OCI-LY3 (cell line): ENCODE measurements at regions not wholly inside any gene's neighbourhood (a gene's known extent, or its start where the extent isn't known, plus 50 kb on each side); places are given as distances from the start of the nearest gene placed in this dataset.

Source experiments
- H2AFZ ChIP-seq: fragments of 200-600, 300-600 bp; shearing (Covaris generic); 2 replicates; pipeline ENCODE4 v1.6.0; 2014; ENCODE audit warnings: antibody characterized with exemption, low read depth, low read length
- H3K27ac ChIP-seq: fragments of 200-600, 300-600 bp; sonication (generic); 2 replicates; pipeline ENCODE4 v1.5.1; 2014; ENCODE audit warnings: mild to moderate bottlenecking, low read length, moderate library complexity, mixed read lengths
- H3K27me3 ChIP-seq: fragments of 200-600, 300-600 bp; sonication (generic); 2 replicates; pipeline ENCODE4 v1.6.1; 2014; ENCODE audit warnings: low read depth, low read length, mixed read lengths
- H3K36me3 ChIP-seq: fragments of 200-600, 300-600 bp; sonication (generic); replicated peaks from 2 replicates; pipeline ENCODE3; 2014; ENCODE audit warnings: low read depth, low read length, mixed read lengths
- H3K4me1 ChIP-seq: fragments of 300-600, 200-600 bp; sonication (generic); 2 replicates; pipeline ENCODE4 v1.6.1; 2014; ENCODE audit warnings: low read length, mixed read lengths
- H3K4me2 ChIP-seq: fragments of 200-600, 300-600 bp; sonication (generic); 2 replicates; pipeline ENCODE4 v1.6.1; 2014; ENCODE audit warnings: low read length, mixed read lengths
- H3K4me3 ChIP-seq: fragments of 300-600, 200-600 bp; sonication (generic); 2 replicates; pipeline ENCODE4 v1.5.1; 2014; ENCODE audit warnings: antibody characterized with exemption, mild to moderate bottlenecking, low read length, moderate library complexity
- H3K79me2 ChIP-seq: fragments of 300-600, 200-600 bp; shearing (Covaris generic); 2 replicates; pipeline ENCODE4 v1.6.1; 2014; ENCODE audit warnings: mild to moderate bottlenecking, low read length, mixed read lengths
- H3K9ac ChIP-seq: fragments of 300-600, 200-600 bp; shearing (Covaris generic); 2 replicates; pipeline ENCODE4 v1.6.0; 2014; ENCODE audit warnings: mild to moderate bottlenecking, low read length, moderate library complexity
- H3K9me3 ChIP-seq: fragments of 200-600, 300-600 bp; shearing (Covaris generic); 2 replicates; pipeline ENCODE4 v1.6.1; 2014; ENCODE audit warnings: low read length, mixed read lengths; ENCODE audit not compliant: insufficient read depth
- H4K20me1 ChIP-seq: fragments of 200-600, 300-600 bp; sonication (generic); 2 replicates; pipeline ENCODE4 v1.6.1; 2016; ENCODE audit warnings: low read length, mixed read lengths; ENCODE audit not compliant: insufficient read depth
- EZH2phosphoT487 ChIP-seq: fragments of 200-600 bp; shearing (Covaris generic); IDR thresholded peaks from 2 replicates; pipeline ENCODE4 v1.6.1; 2018; ENCODE audit warnings: antibody characterized with exemption, mixed run types, low read depth
- TF ChIP-seq, protein P1 (sequence below): fragments of 200-600, 300-600 bp; sonication (generic); IDR thresholded peaks from 2 replicates; pipeline ENCODE4 v1.5.1; 2014; ENCODE audit warnings: antibody characterized with exemption, low read length, low read depth

DNA sequence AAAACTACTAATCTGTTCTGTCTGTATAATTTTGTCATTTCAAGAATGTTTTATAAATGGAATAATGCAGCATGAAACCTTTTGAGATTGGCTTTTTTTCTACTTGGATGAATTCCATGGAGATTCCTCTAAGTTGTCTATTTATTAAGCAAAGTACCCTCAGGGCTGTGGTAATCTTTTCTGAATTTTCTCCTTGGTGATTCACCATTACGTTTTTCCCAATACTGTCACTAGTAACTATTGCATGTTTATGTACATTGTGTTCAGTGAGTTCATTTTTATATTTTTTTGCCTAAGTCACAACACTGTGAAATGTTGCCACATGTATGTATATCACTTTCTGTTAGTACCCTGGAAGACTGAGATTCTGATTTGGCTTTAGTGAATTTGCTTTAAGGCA, 177.0 kb upstream of the GRIN3A start:
- Histone ChIP-seq H3K4me1 (no peaks in the 10 kb centered on the region), H3K79me2 (no peaks in the 10 kb centered on the region), H4K20me1 (no peaks in the 10 kb centered on the region), H3K9me3 (no peaks in the 10 kb centered on the region), H3K27ac (no peak overlapping the region), H3K27me3 (no peaks in the 10 kb centered on the region), H2AFZ (no peak overlapping the region), H3K36me3 (no peaks in the 10 kb centered on the region), H3K9ac (no peak overlapping the region), H3K4me3 (no peak overlapping the region), H3K4me2 (no peak overlapping the region)
- TF ChIP-seq, protein P1, sequence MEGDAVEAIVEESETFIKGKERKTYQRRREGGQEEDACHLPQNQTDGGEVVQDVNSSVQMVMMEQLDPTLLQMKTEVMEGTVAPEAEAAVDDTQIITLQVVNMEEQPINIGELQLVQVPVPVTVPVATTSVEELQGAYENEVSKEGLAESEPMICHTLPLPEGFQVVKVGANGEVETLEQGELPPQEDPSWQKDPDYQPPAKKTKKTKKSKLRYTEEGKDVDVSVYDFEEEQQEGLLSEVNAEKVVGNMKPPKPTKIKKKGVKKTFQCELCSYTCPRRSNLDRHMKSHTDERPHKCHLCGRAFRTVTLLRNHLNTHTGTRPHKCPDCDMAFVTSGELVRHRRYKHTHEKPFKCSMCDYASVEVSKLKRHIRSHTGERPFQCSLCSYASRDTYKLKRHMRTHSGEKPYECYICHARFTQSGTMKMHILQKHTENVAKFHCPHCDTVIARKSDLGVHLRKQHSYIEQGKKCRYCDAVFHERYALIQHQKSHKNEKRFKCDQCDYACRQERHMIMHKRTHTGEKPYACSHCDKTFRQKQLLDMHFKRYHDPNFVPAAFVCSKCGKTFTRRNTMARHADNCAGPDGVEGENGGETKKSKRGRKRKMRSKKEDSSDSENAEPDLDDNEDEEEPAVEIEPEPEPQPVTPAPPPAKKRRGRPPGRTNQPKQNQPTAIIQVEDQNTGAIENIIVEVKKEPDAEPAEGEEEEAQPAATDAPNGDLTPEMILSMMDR, result no peak
- TF ChIP-seq EZH2phosphoT487, result no peak

DNA sequence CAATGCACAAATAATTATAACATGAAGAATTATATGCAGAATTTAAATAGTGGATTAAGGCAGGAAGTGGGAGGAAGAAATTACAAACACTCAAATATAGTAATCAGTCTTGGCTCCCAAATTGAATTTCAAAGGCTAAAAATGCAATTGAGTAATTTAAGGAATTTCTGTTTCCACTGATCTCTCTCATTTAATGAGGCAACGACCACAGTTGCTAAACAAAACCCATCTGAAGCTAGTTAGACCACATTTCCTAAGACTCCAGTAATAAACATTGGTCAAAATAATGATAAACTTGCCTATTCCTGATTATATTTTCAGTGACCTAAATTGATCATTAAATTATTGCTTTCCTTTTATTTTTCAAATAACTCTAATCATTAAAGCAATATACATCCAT, 174.3 kb upstream of the GRIN3A start:
- Histone ChIP-seq H2AFZ (no peak overlapping the region), H3K4me3 (no peak overlapping the region), H4K20me1 (no peaks in the 10 kb centered on the region), H3K9ac (no peak overlapping the region), H3K27ac (no peak overlapping the region), H3K27me3 (no peaks in the 10 kb centered on the region), H3K79me2 (no peaks in the 10 kb centered on the region), H3K9me3 (no peaks in the 10 kb centered on the region), H3K36me3 (no peaks in the 10 kb centered on the region), H3K4me1 (no peaks in the 10 kb centered on the region), H3K4me2 (no peak overlapping the region)
- TF ChIP-seq, protein P1, result no peak
- TF ChIP-seq EZH2phosphoT487, result no peak

DNA sequence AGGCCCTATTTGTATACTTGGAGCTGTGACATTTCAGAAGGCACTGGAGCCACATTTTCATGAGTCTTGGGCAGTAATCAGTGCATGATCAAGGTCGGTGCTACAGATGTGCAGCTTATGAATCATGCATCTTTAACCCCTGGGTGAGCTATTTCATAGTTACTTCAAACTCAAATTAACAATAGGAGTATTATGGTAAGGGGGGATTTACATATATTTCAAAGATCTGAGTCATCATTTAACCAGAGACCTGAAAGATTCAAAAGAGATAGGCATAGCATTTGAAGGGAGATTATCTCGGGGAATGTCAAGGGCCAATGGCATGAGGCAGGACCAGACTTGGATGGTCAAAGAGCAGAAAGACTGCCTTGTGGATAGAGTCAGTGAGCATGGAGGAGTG, 169.0 kb upstream of the GRIN3A start:
- Histone ChIP-seq H3K9me3 (no peaks in the 10 kb centered on the region), H4K20me1 (no peaks in the 10 kb centered on the region), H3K9ac (no peak overlapping the region), H3K27ac (no peak overlapping the region), H3K36me3 (no peaks in the 10 kb centered on the region), H3K4me1 (no peaks in the 10 kb centered on the region), H3K4me3 (no peak overlapping the region), H3K79me2 (no peaks in the 10 kb centered on the region), H2AFZ (no peak overlapping the region), H3K4me2 (no peak overlapping the region), H3K27me3 (no peaks in the 10 kb centered on the region)
- no peak for TF ChIP-seq EZH2phosphoT487
- TF ChIP-seq, protein P1, result no peak

DNA sequence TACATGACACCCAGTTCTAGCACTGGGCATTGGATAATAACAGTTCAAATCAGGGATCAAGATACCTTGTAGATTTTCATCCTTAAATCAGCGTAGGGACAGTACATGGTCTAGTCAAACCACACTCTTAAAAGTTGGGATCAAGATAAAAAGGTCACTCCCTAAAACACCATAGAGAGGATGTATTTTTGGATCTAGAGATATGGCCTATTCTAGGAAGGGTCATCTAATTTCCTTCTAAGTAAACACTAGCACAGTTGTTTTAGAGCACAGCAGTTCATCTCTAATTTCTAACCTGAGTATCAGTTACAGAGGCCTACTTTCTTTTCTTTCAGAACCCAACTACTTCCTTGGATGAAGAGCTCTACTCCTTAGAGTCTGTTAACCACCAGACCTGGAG, 166.4 kb upstream of the GRIN3A start:
- H3K4me2 ChIP-seq, result no peak overlapping the region
- no peaks in the 10 kb centered on the region for H3K27me3 ChIP-seq
- no peak overlapping the region for H3K9ac ChIP-seq
- H4K20me1 ChIP-seq, result no peaks in the 10 kb centered on the region
- TF ChIP-seq, protein P1, result no peak
- no peak for TF ChIP-seq EZH2phosphoT487
- no peaks in the 10 kb centered on the region for H3K4me1 ChIP-seq
- H3K36me3 ChIP-seq, result no peaks in the 10 kb centered on the region
- H3K79me2 ChIP-seq, result no peaks in the 10 kb centered on the region
- H3K9me3 ChIP-seq, result no peaks in the 10 kb centered on the region
- no peak overlapping the region for H2AFZ ChIP-seq
- H3K4me3 ChIP-seq, result no peak overlapping the region
- no peak overlapping the region for H3K27ac ChIP-seq
